ENCODE measurements at regions not wholly inside any gene's neighbourhood (a gene's known extent, or its start where the extent isn't known, plus 50 kb on each side); places are given as distances from the start of the nearest gene placed in this dataset.

- TF ChIP-seq CTCF (conservative IDR thresholded peaks at IDR 0.05; ENCODE audit: low read length) (no peak), EZH2phosphoT487 (IDR thresholded peaks at IDR 0.05; ENCODE audit: borderline replicate concordance) (no peak)
Observed at GRCh38 chr3:30966896-30967295, 72.4 kb upstream of the GADL1 start.

All from Loucy (cell line).